DND-41 (cell line): ENCODE measurements at regions not wholly inside any gene's neighbourhood (a gene's known extent, or its start where the extent isn't known, plus 50 kb on each side); places are given as distances from the start of the nearest gene placed in this dataset.

ENCODE experiments used
- ATAC-seq: fragments of 200-7000 bp; cut with Tn5 transposase; 3 replicates; pipeline ENCODE4 v1.9.1; 2021; ENCODE audit warnings: low read depth; ENCODE audit not compliant: insufficient read depth
- DNase-seq: peaks from one replicate; pipeline ENCODE4 v3.0.0-alpha.2; 2020
- H2AFZ ChIP-seq: 2 replicates; pipeline ENCODE4 v1.6.0; 2012; ENCODE audit warnings: low read depth, low read length
- H3K27ac ChIP-seq: 2 replicates; pipeline ENCODE4 v1.5.1; 2012; ENCODE audit warnings: low read length, inconsistent platforms
- H3K27me3 ChIP-seq: fragments of 200-600 bp; sonication (generic); 2 replicates; pipeline ENCODE4 v1.6.0; 2012; ENCODE audit warnings: low read length, mild to moderate bottlenecking, inconsistent platforms; ENCODE audit not compliant: insufficient read depth, poor library complexity
- H3K36me3 ChIP-seq: 2 replicates; pipeline ENCODE4 v1.5.1; 2012; ENCODE audit warnings: low read length, inconsistent platforms; ENCODE audit not compliant: insufficient read depth
- H3K4me1 ChIP-seq: 2 replicates; pipeline ENCODE4 v1.5.1; 2012; ENCODE audit warnings: mild to moderate bottlenecking, low read length; ENCODE audit not compliant: insufficient read depth
- H3K4me2 ChIP-seq: 2 replicates; pipeline ENCODE4 v1.6.0; 2012; ENCODE audit warnings: mild to moderate bottlenecking, moderate library complexity, low read length, inconsistent platforms; ENCODE audit not compliant: insufficient read depth
- H3K4me3 ChIP-seq, 2 experiments: fragments of 200-600 bp in 1 of 2; shearing (Covaris generic) in 1 of 2; 2 replicates each; pipeline ENCODE4 v1.5.1; 2012 to 2016; ENCODE audit warnings: inconsistent platforms in 2 of 2, low read length in 2 of 2, mild to moderate bottlenecking in 2 of 2, low read depth in 1 of 2, moderate library complexity in 1 of 2
- H3K79me2 ChIP-seq: 2 replicates; pipeline ENCODE4 v1.6.0; 2012; ENCODE audit warnings: low read length, inconsistent platforms; ENCODE audit not compliant: insufficient read depth
- H3K9ac ChIP-seq: 2 replicates; pipeline ENCODE4 v1.6.0; 2012; ENCODE audit warnings: low read depth, mild to moderate bottlenecking, inconsistent platforms, low read length, moderate library complexity
- H3K9me3 ChIP-seq: 2 replicates; pipeline ENCODE4 v1.5.1; 2012; ENCODE audit warnings: low read length, moderate library complexity, mild to moderate bottlenecking, inconsistent platforms; ENCODE audit not compliant: insufficient read depth, severe bottlenecking
- H4K20me1 ChIP-seq: 2 replicates; pipeline ENCODE4 v1.6.0; 2012; ENCODE audit warnings: low read length; ENCODE audit not compliant: insufficient read depth
- EZH2 ChIP-seq: IDR thresholded peaks from 3 replicates; pipeline ENCODE4 v1.6.1; 2012; ENCODE audit warnings: borderline replicate concordance, low read depth, mild to moderate bottlenecking, moderate library complexity, low read length, inconsistent platforms; ENCODE audit not compliant: severe bottlenecking
- TF ChIP-seq, protein P1 (sequence below): IDR thresholded peaks from 2 replicates; pipeline ENCODE4 v1.5.1; 2012; ENCODE audit warnings: borderline replicate concordance, low read length, moderate library complexity, mild to moderate bottlenecking; ENCODE audit not compliant: poor library complexity, severe bottlenecking; ENCODE audit errors: extremely low read depth

GRCh38 chr5:110951373-110951791 is 120.1 kb upstream of the TSLP start:
- Histone ChIP-seq H3K4me3 (no peak overlapping the region), H3K79me2 (no peaks in the 10 kb centered on the region), H2AFZ (no peak overlapping the region), H3K27ac (no peak overlapping the region), H4K20me1 (no peaks in the 10 kb centered on the region), H3K4me2 (no peak overlapping the region), H3K27me3 (no peaks in the 10 kb centered on the region), H3K36me3 (no peaks in the 10 kb centered on the region), H3K4me1 (peaks cover 2% of the 10 kb centered on the region; the same call in 1 of the 2 replicates), H3K9me3 (no peaks in the 10 kb centered on the region), H3K9ac (no peak overlapping the region)
- DNase-seq (no peak), ATAC-seq (no peak)
- TF ChIP-seq, protein P1, sequence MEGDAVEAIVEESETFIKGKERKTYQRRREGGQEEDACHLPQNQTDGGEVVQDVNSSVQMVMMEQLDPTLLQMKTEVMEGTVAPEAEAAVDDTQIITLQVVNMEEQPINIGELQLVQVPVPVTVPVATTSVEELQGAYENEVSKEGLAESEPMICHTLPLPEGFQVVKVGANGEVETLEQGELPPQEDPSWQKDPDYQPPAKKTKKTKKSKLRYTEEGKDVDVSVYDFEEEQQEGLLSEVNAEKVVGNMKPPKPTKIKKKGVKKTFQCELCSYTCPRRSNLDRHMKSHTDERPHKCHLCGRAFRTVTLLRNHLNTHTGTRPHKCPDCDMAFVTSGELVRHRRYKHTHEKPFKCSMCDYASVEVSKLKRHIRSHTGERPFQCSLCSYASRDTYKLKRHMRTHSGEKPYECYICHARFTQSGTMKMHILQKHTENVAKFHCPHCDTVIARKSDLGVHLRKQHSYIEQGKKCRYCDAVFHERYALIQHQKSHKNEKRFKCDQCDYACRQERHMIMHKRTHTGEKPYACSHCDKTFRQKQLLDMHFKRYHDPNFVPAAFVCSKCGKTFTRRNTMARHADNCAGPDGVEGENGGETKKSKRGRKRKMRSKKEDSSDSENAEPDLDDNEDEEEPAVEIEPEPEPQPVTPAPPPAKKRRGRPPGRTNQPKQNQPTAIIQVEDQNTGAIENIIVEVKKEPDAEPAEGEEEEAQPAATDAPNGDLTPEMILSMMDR, result no peak
- TF ChIP-seq EZH2, result no peak

GRCh38 chr5:110956280-110956912 is 115.1 kb upstream of the TSLP start:
- ATAC-seq (peak; percentile 61), DNase-seq (peak; percentile 37)
- Histone ChIP-seq H3K9ac (no peak overlapping the region), H3K27ac (no peak overlapping the region), H3K79me2 (no peaks in the 10 kb centered on the region), H3K9me3 (no peaks in the 10 kb centered on the region), H3K4me2 (no peak overlapping the region), H4K20me1 (no peaks in the 10 kb centered on the region), H3K4me3 (no peak overlapping the region), H3K36me3 (no peaks in the 10 kb centered on the region), H2AFZ (no peak overlapping the region), H3K27me3 (no peaks in the 10 kb centered on the region), H3K4me1 (peaks cover 13% of the 10 kb centered on the region)
- TF ChIP-seq, protein P1, result no peak
- TF ChIP-seq EZH2, result no peak

DNA sequence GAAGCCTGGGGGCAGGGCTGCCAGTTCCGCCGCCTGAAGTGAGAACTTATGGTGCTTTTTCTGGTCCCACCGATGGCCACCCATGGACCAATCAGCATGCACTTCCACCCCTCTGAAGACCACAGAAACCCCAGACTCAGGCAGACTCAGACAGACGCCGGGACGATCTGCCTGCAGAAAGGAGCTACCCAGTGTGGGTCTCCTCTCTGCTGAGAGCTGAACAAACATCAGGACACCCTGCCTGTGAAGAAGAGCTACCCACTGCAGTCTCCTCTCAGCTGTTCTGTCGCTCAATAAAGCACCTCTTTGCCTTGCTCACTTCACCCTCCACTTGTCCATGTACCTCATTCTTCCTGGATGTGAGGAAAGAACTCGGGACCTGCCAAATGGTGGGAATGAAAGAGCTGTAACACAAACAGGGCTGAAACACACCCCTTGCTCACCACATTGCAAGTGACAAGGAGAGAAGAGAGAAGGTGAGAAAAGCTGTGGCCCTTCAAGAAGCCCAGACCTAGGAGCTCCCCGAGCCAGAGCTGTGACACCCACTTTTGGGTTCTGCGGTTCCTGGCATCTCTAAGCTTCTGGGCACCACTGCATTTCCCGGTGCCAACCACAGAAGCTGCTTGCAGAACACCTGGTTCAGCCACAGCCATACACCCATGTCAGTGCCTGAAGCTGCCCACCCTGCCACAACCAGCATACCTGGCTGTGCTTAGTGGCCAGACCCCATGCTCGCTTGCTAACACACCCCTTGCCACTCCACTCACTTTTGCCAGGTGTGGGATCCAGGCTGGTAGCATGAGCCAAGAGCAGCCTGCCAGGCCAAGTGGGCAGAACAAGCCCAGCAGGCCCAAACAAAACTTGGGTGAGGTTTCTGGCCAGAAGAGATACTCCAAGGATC is 114.3 kb upstream of the TSLP start:
- no peak overlapping the region for H3K4me3 ChIP-seq
- H3K36me3 ChIP-seq, result no peaks in the 10 kb centered on the region
- ATAC-seq (peak; percentile 81), DNase-seq (peak; percentile 60)
- H3K27me3 ChIP-seq, result no peaks in the 10 kb centered on the region
- H3K4me1 ChIP-seq, result peaks cover 13% of the 10 kb centered on the region
- H3K9me3 ChIP-seq, result no peaks in the 10 kb centered on the region
- no peak overlapping the region for H3K9ac ChIP-seq
- TF ChIP-seq, protein P1, result no peak
- no peak for TF ChIP-seq EZH2
- no peaks in the 10 kb centered on the region for H4K20me1 ChIP-seq
- H3K79me2 ChIP-seq, result no peaks in the 10 kb centered on the region
- no peak overlapping the region for H3K4me2 ChIP-seq
- no peak overlapping the region for H2AFZ ChIP-seq
- no peak overlapping the region for H3K27ac ChIP-seq
